Epidermal melanocyte (primary cell): ENCODE measurements at regions not wholly inside any gene's neighbourhood (a gene's known extent, or its start where the extent isn't known, plus 50 kb on each side); places are given as distances from the start of the nearest gene placed in this dataset.
A peak's percentile ranks its signal among the peaks of the same experiment; 100 is the strongest.
"Not testable (repeated sequence)": the region's sequence is repeated elsewhere in the genome, so short reads cannot be mapped to it uniquely, and the experiment has no call there.

Source experiments
- DNase-seq: peaks from one replicate; pipeline ENCODE4 v3.0.0; 2011; ENCODE audit warnings: low spot score; ENCODE audit not compliant: insufficient read length

DNA sequence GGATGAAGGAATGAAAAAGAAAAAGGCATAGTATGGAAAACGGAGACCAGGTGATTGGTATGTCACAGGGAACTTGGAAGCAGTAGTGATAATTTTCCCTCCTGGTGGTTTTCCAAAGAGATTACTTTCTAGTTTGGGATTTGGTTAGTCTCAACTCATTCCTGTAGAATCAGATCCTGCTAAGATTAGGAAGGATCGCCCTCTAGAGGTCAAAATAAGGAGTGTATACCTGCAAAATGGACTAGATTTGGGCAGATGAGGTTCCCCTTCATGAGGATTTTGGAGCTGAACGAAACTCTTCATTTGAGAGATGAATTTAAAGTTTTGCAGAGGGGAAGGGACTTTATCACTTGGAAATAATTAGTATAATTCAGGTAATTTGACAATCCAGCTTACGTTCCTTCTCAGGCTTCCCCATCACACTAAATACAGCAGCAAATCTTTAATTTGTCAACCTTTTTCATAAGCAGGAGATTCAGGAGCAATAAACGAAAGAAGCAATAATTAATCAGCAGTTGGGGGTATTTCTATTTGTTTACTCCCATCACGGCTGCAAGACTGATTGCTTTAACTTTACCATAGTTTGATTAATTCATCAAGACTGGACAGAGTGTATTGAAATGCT lies 65.2 kb downstream of the CCDC195 start:
- peak; percentile 43 for DNase-seq

GRCh38 chr2:224647684-224648083 lies 62.5 kb upstream of the CUL3 start:
- not testable (repeated sequence) for DNase-seq

DNA sequence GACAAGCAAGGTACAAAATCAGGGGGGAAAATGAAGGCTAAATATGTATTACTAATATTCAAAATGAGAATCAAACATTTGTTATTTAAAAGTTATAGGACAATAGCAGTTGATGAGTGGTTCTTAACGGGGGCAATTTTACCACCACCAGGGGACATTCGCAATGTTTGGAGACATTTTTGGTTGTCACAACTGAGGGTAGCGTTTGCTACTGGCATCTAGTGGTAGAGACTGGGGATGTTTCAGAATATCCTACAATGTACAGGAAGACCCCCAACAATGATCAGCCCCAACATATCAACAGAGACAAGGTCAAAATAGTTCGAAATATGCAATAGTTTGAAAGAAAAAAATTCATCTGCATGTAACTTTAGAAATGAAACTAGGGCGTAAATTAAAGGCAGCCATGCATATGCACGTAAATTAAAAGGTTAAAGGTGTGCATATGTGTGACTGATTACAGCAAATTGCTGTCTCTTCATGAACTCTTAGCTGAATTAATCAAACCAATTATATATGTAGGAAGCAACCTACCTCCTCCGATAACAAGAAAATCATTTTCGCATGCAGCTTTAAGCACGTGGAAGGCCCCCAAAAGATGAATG lies 61.2 kb upstream of the CUL3 start:
- no peak for DNase-seq

GRCh38 chr2:224645722-224646121 lies 60.6 kb upstream of the CUL3 start:
- no peak for DNase-seq

DNA sequence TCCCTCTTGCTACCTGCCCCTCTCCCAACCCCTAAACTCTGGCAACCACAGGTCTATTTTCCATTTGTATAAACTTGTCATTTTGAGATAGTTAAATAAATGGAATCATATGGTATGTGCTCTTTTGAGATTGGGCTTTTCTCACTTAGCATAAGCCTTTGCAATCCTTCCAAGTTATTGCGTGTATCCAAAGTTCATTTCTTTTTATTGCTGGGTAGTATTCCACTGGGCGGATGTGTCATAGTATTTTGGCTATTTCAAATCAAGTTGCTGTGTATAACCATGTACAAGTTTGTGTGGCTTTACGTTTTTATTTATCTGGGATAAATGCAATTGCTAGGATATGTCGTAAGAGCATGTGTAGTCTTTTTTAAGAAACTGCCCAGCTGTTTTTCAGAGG lies 55.5 kb upstream of the CUL3 start:
- no peak for DNase-seq

GRCh38 chr2:224638301-224638823 lies 53.2 kb upstream of the CUL3 start:
- no peak for DNase-seq
